PFSK-1 (cell line): ENCODE measurements at regions not wholly inside any gene's neighbourhood (a gene's known extent, or its start where the extent isn't known, plus 50 kb on each side); places are given as distances from the start of the nearest gene placed in this dataset.

ENCODE experiments used
- FOXP2 ChIP-seq: optimal IDR thresholded peaks from 2 replicates; pipeline ENCODE3; 2011; ENCODE audit warnings: borderline replicate concordance, control low read depth, inconsistent platforms; ENCODE audit not compliant: insufficient read depth; ENCODE audit errors: extremely low read length, extremely low read depth
- POLR2AphosphoS5 ChIP-seq: IDR thresholded peaks from 2 replicates; pipeline ENCODE4 v1.6.1; 2012; ENCODE audit warnings: low read depth, mild to moderate bottlenecking, control low read depth, low read length, moderate library complexity
- REST ChIP-seq, 2 experiments: IDR thresholded peaks; 2 replicates each; pipeline versions ENCODE4 v1.6.1 to v1.8.0; 2011 to 2012; ENCODE audit warnings: low read depth in 2 of 2, low read length in 2 of 2, control low read depth in 1 of 2, inconsistent platforms in 1 of 2, mild to moderate bottlenecking in 1 of 2, moderate library complexity in 1 of 2; ENCODE audit not compliant: insufficient read depth in 1 of 2
- SIN3A ChIP-seq: IDR thresholded peaks from 2 replicates; pipeline ENCODE4 v1.6.1; 2012; ENCODE audit warnings: mild to moderate bottlenecking, low read length, moderate library complexity, borderline replicate concordance; ENCODE audit not compliant: insufficient read depth
- TAF1 ChIP-seq: IDR thresholded peaks from 2 replicates; pipeline ENCODE4 v1.6.1; 2012; ENCODE audit warnings: low read length, control low read depth, borderline replicate concordance; ENCODE audit not compliant: insufficient read depth

GRCh38 chr2:172241222-172241621, 138.5 kb upstream of the DLX2 start:
- TF ChIP-seq POLR2AphosphoS5 (no peak), SIN3A (no peak), TAF1 (no peak), REST (IDR thresholded peaks at IDR 0.05; ENCODE audit: insufficient read depth in 1 of 2, low read depth in 2 of 2, low read length in 2 of 2) (no peak), FOXP2 (no peak)

- TF ChIP-seq FOXP2 (no peak), POLR2AphosphoS5 (no peak), SIN3A (no peak)
Observed at GRCh38 chr2:172242471-172242870, 139.8 kb upstream of the DLX2 start.

GRCh38 chr2:172242961-172243360, 140.3 kb upstream of the DLX2 start:
- no peak for TF ChIP-seq REST (IDR thresholded peaks at IDR 0.05; ENCODE audit: insufficient read depth in 1 of 2, low read depth in 2 of 2, low read length in 2 of 2)
- TF ChIP-seq FOXP2, result no peak
- no peak for TF ChIP-seq SIN3A
- TF ChIP-seq TAF1, result no peak

- TF ChIP-seq REST (IDR thresholded peaks at IDR 0.05; ENCODE audit: insufficient read depth in 1 of 2, low read depth in 2 of 2, low read length in 2 of 2), result no peak
- no peak for TF ChIP-seq FOXP2
- no peak for TF ChIP-seq TAF1
- no peak for TF ChIP-seq POLR2AphosphoS5
- no peak for TF ChIP-seq SIN3A
Observed at GRCh38 chr2:172244419-172245130, 141.9 kb upstream of the DLX2 start.

- TF ChIP-seq POLR2AphosphoS5 (no peak), REST (IDR thresholded peaks at IDR 0.05; ENCODE audit: insufficient read depth in 1 of 2, low read depth in 2 of 2, low read length in 2 of 2) (no peak), SIN3A (no peak), FOXP2 (no peak), TAF1 (no peak)
Observed at GRCh38 chr2:172246649-172247048, 143.9 kb upstream of the DLX2 start.
